ENCODE measurements at regions not wholly inside any gene's neighbourhood (a gene's known extent, or its start where the extent isn't known, plus 50 kb on each side); places are given as distances from the start of the nearest gene placed in this dataset.

- DNase-seq (ENCODE audit: insufficient read length, low spot score): no peak
- FAIRE-seq: no peak
These were observed 268.3 kb downstream of the PDHA2 start for GRCh38 chr4:96108146-96108545.

GRCh38 chr4:96112631-96113030 lies 272.7 kb downstream of the PDHA2 start:
- no peak for TF ChIP-seq CTCF (IDR thresholded peaks at IDR 0.05; ENCODE audit: insufficient read depth, missing control alignments)
- FAIRE-seq (no peak), DNase-seq (ENCODE audit: insufficient read length, low spot score) (no peak)

More at GRCh38 chr4:96108146-96108545, 268.3 kb downstream of the PDHA2 start:
- no peak for TF ChIP-seq CTCF (IDR thresholded peaks at IDR 0.05; ENCODE audit: insufficient read depth, missing control alignments)

GRCh38 chr4:96120206-96120605 lies 280.3 kb downstream of the PDHA2 start:
- DNase-seq (ENCODE audit: insufficient read length, low spot score) (no peak), FAIRE-seq (no peak)
- TF ChIP-seq CTCF (IDR thresholded peaks at IDR 0.05; ENCODE audit: insufficient read depth, missing control alignments): no peak

- TF ChIP-seq CTCF (IDR thresholded peaks at IDR 0.05; ENCODE audit: insufficient read depth, missing control alignments): no peak
- FAIRE-seq: no peak
- no peak for DNase-seq (ENCODE audit: insufficient read length, low spot score)
These were observed 286.3 kb downstream of the PDHA2 start for GRCh38 chr4:96126227-96126626.

- FAIRE-seq (no peak), DNase-seq (ENCODE audit: insufficient read length, low spot score) (no peak)
- no peak for TF ChIP-seq CTCF (IDR thresholded peaks at IDR 0.05; ENCODE audit: insufficient read depth, missing control alignments)
These were observed 291.3 kb downstream of the PDHA2 start for GRCh38 chr4:96131186-96131585.

- TF ChIP-seq CTCF (IDR thresholded peaks at IDR 0.05; ENCODE audit: insufficient read depth, missing control alignments): no peak
- DNase-seq (ENCODE audit: insufficient read length, low spot score) (no peak), FAIRE-seq (no peak)
These were observed 294.9 kb downstream of the PDHA2 start for GRCh38 chr4:96134806-96135205.

- DNase-seq (ENCODE audit: insufficient read length, low spot score) (no peak), FAIRE-seq (no peak)
- TF ChIP-seq CTCF (IDR thresholded peaks at IDR 0.05; ENCODE audit: insufficient read depth, missing control alignments): no peak
These were observed 296.2 kb downstream of the PDHA2 start for GRCh38 chr4:96136056-96136455.
